ENCODE measurements at regions not wholly inside any gene's neighbourhood (a gene's known extent, or its start where the extent isn't known, plus 50 kb on each side); places are given as distances from the start of the nearest gene placed in this dataset.

- no peak overlapping the region for H3K27ac Mint-ChIP-seq (ENCODE audit: unreplicated experiment)
- no peaks in the 10 kb centered on the region for H3K27me3 Mint-ChIP-seq (ENCODE audit: unreplicated experiment)
- no peak for DNase-seq
- peaks cover 4% of the 10 kb centered on the region for H3K4me1 Mint-ChIP-seq (ENCODE audit: low read depth, unreplicated experiment)
- peaks cover 4% of the 10 kb centered on the region for H3K9me3 Mint-ChIP-seq (ENCODE audit: unreplicated experiment)
- no peak overlapping the region for H3K4me3 Mint-ChIP-seq (ENCODE audit: unreplicated experiment)
- no peak for TF ChIP-seq CTCF (IDR thresholded peaks at IDR 0.05; ENCODE audit: partially characterized antibody, unreplicated experiment)
- no peaks in the 10 kb centered on the region for H3K36me3 Mint-ChIP-seq (ENCODE audit: unreplicated experiment)
These were observed 89.9 kb upstream of the KAZN start for GRCh38 chr1:14508613-14509012.

GRCh38 chr1:14511166-14511680, 87.3 kb upstream of the KAZN start:
- Mint-ChIP-seq H3K36me3 (ENCODE audit: unreplicated experiment) (no peaks in the 10 kb centered on the region), H3K4me3 (ENCODE audit: unreplicated experiment) (no peak overlapping the region), H3K9me3 (ENCODE audit: unreplicated experiment) (no peaks in the 10 kb centered on the region), H3K27me3 (ENCODE audit: unreplicated experiment) (no peaks in the 10 kb centered on the region), H3K27ac (ENCODE audit: unreplicated experiment) (no peak overlapping the region), H3K4me1 (ENCODE audit: low read depth, unreplicated experiment) (peaks cover 4% of the 10 kb centered on the region)
- no peak for TF ChIP-seq CTCF (IDR thresholded peaks at IDR 0.05; ENCODE audit: partially characterized antibody, unreplicated experiment)
- no peak for DNase-seq

- no peaks in the 10 kb centered on the region for H3K27me3 Mint-ChIP-seq (ENCODE audit: unreplicated experiment)
- H3K36me3 Mint-ChIP-seq (ENCODE audit: unreplicated experiment) = no peaks in the 10 kb centered on the region
- no peaks in the 10 kb centered on the region for H3K4me1 Mint-ChIP-seq (ENCODE audit: low read depth, unreplicated experiment)
- no peak overlapping the region for H3K27ac Mint-ChIP-seq (ENCODE audit: unreplicated experiment)
- H3K9me3 Mint-ChIP-seq (ENCODE audit: unreplicated experiment) = no peaks in the 10 kb centered on the region
- DNase-seq = no peak
- H3K4me3 Mint-ChIP-seq (ENCODE audit: unreplicated experiment) = no peak overlapping the region
- TF ChIP-seq CTCF (IDR thresholded peaks at IDR 0.05; ENCODE audit: partially characterized antibody, unreplicated experiment) = no peak
These were observed 86.5 kb upstream of the KAZN start for GRCh38 chr1:14511796-14512585.

- no peak overlapping the region for H3K27ac Mint-ChIP-seq (ENCODE audit: unreplicated experiment)
- no peaks in the 10 kb centered on the region for H3K4me1 Mint-ChIP-seq (ENCODE audit: low read depth, unreplicated experiment)
- no peak overlapping the region for H3K4me3 Mint-ChIP-seq (ENCODE audit: unreplicated experiment)
- H3K9me3 Mint-ChIP-seq (ENCODE audit: unreplicated experiment) = no peaks in the 10 kb centered on the region
- H3K27me3 Mint-ChIP-seq (ENCODE audit: unreplicated experiment) = no peaks in the 10 kb centered on the region
- H3K36me3 Mint-ChIP-seq (ENCODE audit: unreplicated experiment) = no peaks in the 10 kb centered on the region
- DNase-seq = no peak
- TF ChIP-seq CTCF (IDR thresholded peaks at IDR 0.05; ENCODE audit: partially characterized antibody, unreplicated experiment) = no peak
These were observed 85.4 kb upstream of the KAZN start for GRCh38 chr1:14513111-14513510.

- no peak for DNase-seq
- Mint-ChIP-seq H3K4me1 (ENCODE audit: low read depth, unreplicated experiment) (no peaks in the 10 kb centered on the region), H3K36me3 (ENCODE audit: unreplicated experiment) (no peaks in the 10 kb centered on the region), H3K27ac (ENCODE audit: unreplicated experiment) (no peak overlapping the region), H3K9me3 (ENCODE audit: unreplicated experiment) (no peaks in the 10 kb centered on the region), H3K27me3 (ENCODE audit: unreplicated experiment) (no peaks in the 10 kb centered on the region), H3K4me3 (ENCODE audit: unreplicated experiment) (no peak overlapping the region)
- no peak for TF ChIP-seq CTCF (IDR thresholded peaks at IDR 0.05; ENCODE audit: partially characterized antibody, unreplicated experiment)
These were observed 83.7 kb upstream of the KAZN start for GRCh38 chr1:14514739-14515138.

Measured in glutamatergic neuron (in vitro differentiated cells).